NCI-H1105 (cell line): ENCODE measurements at regions not wholly inside any gene's neighbourhood (a gene's known extent, or its start where the extent isn't known, plus 50 kb on each side); places are given as distances from the start of the nearest gene placed in this dataset.

ENCODE experiments used
- DNase-seq: peaks from one replicate; lab custom pipeline; 2025; lab: John Stamatoyannopoulos, UW

DNA sequence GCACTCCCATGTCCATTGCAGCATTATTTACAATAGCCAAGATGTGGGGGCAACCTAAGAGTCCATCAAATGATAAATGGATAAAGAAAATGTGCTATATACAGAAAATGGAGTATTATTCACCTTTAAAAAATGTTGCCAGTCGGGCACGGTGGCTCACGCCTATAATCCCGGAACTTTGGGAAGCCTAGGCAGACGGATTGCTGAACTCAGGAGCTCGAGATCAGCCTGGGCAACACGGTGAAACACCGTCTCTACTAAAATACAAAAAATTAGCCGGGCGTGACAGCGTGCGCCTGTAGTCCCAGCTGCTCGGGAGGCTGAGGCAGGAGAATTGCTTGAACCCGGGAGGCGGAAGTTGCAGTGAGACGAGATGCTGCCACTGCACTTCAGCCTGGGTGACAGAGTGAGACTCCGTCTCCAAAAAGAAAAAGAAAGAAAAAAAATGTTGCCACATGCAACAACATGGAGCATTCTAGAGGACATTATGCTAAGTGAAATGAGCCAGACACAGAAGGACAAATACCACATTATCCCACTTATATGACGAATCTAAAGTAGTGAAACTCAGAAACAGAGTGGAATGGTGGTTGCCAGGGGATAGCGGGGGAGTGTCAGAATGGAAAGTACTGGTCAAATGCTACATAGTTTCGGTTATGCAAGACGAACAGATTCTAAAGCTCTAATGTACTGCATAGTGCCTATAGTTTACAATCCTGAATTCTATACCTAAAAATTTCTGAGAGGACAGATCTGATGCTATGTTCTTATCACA, 1385.6 kb upstream of the TMEFF2 start:
- DNase-seq = no peak

DNA sequence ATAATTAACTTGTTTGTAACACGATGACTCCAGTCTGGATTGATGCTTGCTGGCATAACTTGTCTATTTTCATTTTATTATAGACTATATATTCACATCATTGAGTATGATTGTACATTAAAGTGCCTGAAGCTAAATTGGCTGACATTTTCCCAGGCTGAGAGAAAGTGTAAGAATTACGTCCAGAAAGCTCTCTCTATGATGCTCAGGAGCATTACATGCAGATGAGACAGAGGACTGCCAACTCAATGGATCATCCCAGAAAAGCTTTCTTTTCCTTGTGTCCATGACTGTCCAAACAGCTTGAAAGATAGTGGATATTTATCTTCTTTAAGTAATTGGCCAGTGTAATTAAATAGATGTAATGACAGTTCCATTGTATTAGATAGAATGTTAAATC, 1372.2 kb upstream of the TMEFF2 start:
- no peak for DNase-seq

DNA sequence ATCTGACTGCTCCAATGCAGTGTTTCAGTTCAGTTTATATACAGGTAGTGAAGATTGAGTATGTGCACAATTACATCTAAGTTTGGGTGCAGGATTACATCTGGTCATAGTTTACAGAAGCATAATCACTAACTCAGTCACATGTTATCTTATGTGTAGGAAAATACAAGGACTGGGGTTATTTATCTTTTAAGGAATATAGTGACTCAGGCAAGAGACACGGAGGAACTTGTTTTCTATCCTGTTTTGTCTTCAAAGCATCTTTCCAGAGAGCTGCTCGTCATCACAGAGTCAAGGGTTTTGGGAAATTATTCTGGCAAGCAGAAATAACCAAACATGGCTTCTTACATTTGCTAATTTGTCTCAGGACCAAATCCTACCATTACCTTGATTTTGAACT, 1371.5 kb upstream of the TMEFF2 start:
- no peak for DNase-seq

DNA sequence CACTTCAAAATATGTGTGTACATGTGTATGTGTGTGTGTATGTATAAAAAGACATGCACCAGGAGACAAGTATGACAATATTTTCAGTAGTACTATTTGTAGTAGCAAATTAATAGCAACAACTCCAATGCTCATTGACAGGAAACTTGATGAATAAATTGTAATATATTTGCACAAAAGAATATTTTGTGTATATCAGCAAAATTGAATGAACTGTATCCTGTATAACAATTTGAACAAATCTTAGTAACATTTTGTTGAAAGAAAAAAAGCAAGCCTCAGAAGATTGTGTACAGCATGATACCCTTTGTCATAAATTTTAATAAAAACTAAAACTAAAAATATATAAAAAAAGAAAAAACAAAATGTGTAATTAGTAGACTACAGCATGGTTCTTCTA, 1367.3 kb upstream of the TMEFF2 start:
- DNase-seq = no peak

DNA sequence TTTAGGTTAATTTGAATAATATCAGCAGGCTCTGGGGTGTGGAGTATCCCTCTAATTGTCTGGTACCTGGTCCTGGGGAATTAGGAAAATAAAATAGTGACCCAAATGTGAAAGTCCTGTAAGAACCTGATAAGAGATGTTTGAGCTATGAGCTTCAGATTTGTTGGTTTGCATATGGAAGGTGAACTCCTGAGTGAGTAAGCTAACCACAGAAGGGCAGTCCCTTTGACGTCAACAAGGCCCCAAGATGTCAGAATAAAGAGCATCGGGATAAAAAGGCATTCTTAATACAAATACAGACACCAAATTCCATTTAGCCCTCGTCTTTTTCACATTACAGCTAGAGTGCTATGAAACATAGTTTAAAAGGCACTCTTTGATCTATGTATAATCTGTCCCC, 1366.3 kb upstream of the TMEFF2 start:
- DNase-seq = no peak

DNA sequence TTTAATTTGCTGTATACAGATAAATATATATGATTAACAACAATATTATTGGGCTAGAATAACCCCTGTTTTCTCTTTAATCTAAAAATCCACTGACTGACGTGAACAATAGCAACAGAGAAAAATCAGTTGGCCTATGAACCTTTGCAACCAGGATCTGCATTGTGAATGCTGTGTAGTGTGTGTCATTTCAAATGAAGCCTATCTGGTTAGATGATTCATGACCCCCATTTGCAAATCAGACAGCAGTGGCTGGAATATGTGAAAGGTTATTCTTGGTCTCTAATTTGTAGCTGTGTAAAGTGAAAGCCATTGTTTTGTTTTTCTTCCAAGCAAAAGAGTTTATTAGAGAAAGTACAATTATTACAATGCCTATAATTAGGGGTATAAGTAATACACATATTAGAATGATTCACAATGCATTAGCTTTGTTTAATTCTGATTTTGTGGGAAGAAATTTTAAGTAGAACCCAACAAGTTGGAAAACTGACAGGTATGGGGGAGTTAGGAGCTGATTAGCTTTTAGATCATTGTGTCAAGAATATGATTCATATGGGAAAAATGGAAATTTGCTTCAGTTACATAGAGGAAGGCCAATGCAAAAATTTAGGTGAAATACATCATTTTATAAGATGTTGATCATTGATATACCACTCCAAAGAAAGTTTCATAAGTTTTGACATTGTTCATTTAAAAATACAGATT, 1362.2 kb upstream of the TMEFF2 start:
- no peak for DNase-seq

DNA sequence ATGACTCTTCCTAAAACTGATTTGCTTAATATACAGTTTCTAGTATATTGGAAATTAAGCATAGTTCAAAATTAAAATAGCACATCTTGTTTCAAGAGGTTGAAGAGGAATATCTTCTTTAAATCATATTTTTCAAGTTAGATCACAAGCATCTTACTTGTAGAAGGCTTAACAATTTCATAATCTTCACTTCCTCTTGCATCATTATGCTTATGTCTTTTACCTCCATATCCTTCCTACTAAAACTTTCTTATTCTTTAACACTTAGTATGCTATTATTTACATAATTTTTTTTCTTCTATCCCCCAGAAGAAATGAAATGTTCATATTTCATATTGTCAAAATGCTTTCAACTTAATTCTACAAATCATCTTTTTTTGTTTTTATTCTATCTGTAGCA, 1354.9 kb upstream of the TMEFF2 start:
- DNase-seq = no peak

DNA sequence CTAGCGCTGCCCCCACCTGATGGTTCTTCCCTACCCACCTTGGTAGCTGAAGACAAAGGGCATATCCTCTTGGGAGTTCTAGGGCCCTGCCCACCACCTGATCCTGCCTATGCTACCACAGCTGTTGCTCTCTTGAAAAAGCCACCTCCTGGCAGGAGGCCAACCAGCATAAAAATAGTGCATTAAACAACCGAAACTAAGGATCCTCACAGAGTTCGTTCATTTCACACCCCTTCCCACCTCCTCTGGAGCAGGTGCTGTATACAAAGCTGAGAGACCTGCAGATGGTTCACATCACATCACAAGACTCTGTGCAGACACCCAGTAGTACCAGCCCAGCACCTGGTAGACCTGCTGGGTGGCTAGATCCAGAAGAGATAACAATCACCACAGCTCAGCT, 1348.0 kb upstream of the TMEFF2 start:
- DNase-seq = no peak

DNA sequence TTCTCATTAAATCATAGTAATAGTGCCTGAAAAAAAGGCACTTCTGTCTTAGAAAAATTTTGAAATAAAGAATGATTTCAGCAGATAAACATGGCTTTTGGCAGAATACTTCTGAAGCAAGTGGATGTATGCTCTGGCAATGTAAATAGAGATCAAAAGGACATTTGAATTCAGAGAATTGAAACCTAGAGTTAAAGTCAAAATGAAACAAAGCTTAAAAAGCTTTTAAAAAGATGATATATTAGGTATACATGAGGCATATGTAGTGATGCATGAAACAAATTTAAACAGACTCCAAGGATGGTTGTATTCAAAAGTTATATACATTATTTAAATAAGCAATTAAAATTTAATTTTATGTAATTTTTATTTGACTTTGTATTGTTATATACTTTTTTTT, 1344.5 kb upstream of the TMEFF2 start:
- no peak for DNase-seq

DNA sequence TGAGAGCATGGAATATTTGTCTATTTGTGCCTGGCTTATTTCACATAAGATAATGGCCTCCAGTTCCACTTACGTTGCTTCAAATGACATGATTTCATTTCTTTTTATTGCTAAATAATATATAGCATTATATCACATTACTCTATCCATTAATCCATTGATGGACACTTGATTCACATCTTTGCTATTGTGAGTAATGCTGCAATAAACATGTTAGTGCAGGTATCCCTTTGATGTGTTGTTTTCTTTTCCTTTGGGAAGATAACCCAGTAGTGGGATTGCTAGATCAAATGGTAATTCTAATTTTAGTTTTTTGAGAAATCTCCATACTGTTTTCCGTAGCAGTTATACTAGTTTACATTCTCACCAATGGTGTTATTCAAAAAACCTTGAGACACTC, 1343.3 kb upstream of the TMEFF2 start:
- DNase-seq = no peak

DNA sequence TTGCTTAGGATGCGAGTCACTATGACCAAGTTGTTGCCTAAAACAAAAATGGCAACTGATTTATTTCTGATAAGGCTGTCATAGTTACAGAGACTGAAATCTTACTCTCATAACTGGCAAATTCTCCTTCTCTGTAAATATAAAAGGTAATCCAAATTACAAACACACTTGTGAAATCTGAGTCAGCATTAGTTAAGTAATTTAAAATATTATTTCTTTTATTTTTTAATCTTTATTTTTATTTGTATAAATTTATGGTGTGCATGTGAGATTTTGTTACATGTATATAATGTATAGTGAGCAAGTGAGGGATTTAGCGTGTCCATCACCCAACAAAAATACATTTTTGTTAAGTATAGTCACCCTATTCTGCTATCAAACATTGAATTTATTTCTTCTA, 1342.8 kb upstream of the TMEFF2 start:
- no peak for DNase-seq

DNA sequence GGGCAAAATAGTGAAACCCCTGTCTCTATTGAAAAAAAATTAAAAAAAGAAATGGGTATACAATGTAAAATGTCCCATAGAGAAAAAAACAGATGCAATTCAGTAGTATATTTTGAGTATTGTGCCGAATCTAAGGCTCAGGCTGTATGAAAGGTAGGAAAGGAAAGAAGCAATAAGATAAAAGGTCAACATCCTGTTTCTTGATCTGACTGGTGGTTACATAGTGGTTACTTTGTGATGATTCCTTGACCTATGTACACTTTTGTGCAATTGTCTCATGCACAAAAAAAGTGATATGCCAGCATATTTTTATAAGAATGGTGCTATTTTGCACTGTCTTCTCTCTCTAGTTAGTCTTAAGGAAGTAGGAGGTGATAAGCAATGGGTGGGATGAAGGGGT, 1333.7 kb upstream of the TMEFF2 start:
- DNase-seq = no peak

DNA sequence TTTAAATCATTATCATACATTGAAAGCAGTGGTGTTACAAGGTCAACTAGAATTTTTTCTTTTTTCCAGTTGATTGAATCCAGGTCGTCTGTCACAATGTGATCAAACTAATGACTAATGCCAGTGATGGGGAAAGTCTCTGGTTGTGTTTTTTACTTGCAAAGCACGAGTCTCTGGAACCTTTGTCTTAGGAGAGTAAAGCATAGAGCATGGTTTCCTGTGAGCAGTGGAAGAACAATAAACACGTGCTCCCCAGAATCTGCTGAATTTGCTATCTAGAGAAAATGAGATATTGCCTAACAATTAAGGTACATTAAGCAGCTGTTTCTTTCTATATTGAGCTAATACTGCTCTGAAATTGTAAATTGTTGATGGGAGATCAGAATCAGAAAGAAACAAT, 1332.4 kb upstream of the TMEFF2 start:
- DNase-seq = no peak

DNA sequence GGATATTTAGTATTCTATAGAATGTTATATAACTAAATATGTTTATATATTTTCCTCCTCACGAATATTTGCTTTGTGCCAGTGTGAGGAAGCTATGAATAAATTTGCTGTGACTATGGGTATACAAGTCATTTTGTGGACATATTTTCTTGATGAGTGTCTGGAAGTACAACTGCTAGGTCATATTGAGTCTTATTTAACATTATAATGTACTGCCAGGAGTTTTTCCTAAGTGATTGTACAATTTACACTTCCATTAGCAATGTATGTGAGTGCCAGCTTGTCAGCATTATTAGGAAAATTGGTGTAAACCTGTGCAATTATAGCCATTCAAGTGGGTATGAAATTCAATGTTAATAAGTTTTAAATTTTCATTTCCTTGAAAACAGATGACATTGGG, 1328.9 kb upstream of the TMEFF2 start:
- DNase-seq = no peak

DNA sequence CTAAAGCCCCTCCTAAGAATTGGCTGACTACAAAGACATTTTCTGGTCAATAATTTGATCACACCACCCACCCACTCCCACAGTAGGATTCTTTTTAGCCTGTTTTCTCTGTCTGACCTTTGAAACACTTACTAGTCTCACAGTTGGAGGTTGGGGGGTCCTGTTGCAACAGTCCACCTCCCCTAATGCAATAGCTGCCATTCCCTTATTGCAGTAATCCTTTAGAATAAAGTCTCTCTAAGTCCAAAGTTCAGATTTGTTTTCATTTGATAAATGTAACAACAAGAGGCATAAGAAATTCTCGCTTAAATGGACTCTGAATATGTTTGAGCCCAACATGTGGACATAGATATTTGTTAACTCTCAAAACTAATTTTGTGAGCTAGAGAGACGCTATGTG, 1326.8 kb upstream of the TMEFF2 start:
- no peak for DNase-seq

DNA sequence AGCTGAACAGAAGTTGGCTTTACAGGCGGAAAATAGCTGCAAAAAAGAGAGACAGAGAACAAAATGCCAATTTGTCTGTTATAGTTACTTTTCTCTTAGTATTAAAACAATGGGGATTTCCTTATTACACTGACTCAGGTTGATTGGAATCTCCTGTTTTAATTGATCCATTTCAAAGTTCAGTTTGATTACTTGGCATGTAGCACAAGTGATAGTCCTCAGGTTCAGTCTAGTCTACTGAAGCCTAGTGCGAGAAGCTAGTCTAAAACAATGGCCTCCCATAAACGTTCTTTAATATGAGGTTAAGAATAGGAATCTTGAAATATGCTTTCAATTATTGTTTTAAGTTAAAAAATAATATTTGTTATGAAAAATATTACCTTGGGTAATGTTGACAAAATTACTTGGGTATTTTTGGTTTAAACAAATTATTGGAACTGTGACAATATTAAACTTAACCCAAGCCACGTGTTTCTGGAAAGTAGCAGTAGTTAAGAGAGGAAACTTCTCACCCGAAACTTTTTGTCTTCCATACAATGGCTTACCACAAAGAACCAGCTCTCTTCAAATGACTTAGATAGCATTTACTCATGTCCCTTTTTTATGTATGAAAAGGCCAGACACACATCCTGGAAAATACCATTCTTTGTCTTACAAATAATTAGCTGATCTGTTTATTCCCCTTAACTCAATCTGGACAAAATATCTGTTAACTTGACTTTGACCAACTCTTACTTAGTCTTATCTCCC, 1326.2 kb upstream of the TMEFF2 start:
- DNase-seq = no peak

DNA sequence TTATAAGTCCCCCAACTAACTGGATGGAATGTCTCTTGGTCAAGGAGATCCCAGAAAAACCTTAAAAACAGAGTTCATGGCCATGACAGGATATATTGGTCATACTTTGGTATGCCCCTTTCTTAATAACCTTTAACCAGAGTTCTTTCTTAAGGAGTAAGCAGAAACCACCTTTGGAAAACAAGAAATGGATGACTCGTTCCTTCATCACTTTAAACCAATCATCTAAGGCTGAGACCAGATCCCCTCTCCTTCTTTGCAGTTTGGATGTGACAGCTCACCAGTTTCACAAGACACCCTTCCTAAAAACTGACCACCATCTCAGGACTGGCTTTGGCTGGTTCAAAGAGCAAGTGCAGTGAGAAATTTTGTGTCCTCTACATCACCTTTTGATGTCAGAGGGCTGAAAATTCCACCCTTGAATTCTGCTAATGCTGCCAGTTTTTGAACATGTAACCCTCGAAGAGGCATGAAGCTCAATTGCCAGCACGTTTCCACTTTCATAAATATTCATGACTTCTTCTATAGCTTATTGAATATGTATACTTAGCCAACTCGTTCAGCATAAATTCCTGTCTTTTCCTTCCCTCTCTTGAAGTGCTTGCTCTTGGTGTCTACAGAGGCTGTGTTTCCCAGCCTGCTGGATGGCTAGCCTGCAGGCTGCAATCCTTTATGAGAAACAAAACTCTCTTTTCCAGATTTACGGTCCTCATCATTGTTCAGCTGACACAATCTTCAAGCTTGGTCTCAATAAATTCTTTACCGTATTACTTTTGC, 1323.5 kb upstream of the TMEFF2 start:
- no peak for DNase-seq

DNA sequence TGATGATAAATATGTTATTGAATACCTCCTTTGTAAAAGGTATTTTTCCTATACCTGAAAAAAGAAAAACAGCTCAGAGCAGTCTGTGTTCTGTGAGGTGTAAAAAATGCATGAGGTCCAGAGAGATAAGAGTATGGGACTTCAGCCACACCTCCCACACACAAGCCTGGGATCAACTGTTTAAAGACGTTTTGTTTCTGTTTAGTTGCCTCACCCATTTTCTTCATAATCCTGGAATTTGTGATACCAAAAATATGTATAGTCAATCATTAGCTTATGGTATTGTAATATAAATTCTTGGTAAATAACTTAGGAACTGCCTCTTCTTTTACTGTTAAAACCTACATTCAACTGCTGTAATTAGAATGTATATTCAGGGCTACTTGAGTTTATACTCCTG, 1322.9 kb upstream of the TMEFF2 start:
- no peak for DNase-seq

DNA sequence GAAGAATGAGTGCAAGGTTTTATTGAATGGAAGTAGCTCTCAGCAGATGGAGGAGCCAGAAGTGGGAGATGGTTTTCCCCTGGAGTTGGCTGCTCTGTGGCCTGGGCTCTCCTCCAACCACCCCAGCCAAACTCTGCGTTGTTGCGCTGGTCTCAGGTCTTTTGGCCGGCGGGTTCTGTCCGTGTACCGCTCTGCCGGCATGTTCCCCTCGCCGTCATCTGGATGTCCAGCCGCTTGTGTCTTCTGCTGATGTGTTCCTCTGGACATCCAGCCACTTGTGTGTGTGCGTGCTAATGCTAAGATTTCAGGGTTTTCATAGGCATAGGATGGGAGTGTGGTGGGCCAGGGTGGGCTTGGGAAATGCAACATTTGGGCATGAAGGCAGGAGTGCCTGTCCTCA, 1311.3 kb upstream of the TMEFF2 start:
- DNase-seq = no peak

DNA sequence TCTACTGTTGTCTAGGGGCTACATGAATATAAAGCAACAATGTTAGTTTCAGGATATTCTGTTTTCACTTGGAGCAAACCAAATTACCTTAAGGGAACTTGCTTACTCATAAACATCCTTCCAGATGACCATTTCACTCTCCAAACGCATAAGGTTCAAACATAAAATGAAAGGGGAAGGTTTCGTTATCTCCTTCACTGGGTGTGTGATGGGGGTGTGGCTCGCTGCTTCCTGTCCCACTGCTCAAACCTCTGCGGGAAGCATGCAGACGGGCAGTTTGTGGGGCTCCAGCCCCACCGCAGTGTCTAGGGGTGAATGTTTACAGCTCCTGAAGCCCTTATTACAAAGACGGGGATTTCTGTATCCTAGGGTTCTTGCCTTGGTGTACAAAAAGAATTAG, 1310.9 kb upstream of the TMEFF2 start:
- no peak for DNase-seq

DNA sequence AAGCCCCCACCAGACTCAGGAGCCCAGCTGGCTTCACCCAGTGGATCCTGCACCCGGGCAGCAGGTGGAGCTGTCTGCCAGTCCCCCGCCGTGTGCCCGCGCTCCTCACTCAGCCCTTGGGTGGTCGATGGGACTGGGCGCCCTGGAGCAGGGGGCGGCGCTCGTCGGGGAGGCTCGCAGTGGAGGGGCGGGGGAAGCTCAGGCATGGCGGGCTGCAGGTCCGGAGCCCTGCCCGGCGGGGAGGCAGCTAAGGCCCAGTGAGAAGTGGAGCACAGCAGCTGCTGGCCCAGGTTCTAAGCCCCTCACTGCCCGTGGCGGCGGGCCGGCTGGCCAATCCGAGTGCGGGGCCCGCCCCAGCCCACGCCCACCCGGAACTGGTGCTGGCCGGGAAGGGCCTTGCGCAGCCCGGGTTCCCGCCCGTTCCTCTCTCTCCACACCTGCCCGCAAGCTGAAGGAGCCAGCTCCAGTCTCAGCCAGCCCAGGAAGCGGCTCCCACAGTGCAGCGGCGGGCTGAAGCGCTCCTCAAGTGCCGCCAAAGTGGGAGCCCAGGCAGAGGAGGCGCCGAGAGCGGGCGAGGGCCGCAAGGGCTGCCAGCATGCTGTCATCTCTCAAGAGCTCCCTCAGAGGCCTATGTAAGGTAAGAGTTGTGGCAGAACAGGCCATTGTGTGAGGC, 1307.8 kb upstream of the TMEFF2 start:
- peak; percentile 79 for DNase-seq

DNA sequence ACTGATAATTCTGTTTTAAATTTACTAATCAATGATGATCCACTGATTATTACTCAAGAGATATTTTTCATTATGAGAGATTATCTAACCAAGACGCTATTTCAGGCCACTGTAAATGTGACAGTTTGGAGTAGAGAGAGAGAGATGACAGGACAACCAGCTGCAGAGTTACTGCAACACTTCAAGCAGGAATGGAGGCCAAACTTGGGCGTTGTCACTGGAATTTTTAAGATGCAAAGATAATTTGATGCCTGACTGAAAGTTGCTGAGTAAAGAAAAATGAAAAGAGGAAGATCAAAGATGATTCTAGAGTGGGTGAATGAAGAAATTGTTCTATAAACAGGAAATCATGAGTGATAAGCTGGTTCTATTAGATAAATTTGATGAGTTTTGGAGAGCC, 1302.1 kb upstream of the TMEFF2 start:
- no peak for DNase-seq
